Right lobe of liver (tissue), 6 donors: ENCODE measurements at regions not wholly inside any gene's neighbourhood (a gene's known extent, or its start where the extent isn't known, plus 50 kb on each side); places are given as distances from the start of the nearest gene placed in this dataset.

Source experiments
- ATAC-seq, 4 donors: fragments of 200-7000 bp; cut with Tn5 transposase; one replicate each; pipeline ENCODE4 v1.9.1; 2020; ENCODE audit warnings: mild to moderate bottlenecking in 4 of 4, moderate library complexity in 4 of 4
- DNase-seq, 3 donors: peaks; one replicate each; pipeline ENCODE4 v3.0.0-alpha.2; 2020
- H3K27ac ChIP-seq, 3 donors: fragments of 200-600 bp; one replicate each; pipeline ENCODE4 v1.8.0; 2022
- H3K27me3 ChIP-seq, 2 donors: fragments of 200-600 bp; one replicate each; pipeline ENCODE4 v1.8.0; 2022
- H3K36me3 ChIP-seq, 4 donors: fragments of 200-600 bp; sonication (generic) in 1 of 4; one replicate each; pipeline versions ENCODE4 v1.5.1 to v1.8.0; 2017 to 2022; ENCODE audit warnings: control low read depth in 1 of 4
- H3K4me1 ChIP-seq, 4 donors: fragments of 200-600 bp; sonication (generic) in 1 of 4; one replicate each; pipeline versions ENCODE4 v1.5.1 to v1.8.0; 2017 to 2022; ENCODE audit warnings: control low read depth in 1 of 4
- H3K4me3 ChIP-seq, 3 donors: fragments of 200-600 bp; one replicate each; pipeline ENCODE4 v1.8.0; 2022
- H3K9me3 ChIP-seq, 4 donors: fragments of 200-600 bp; sonication (generic) in 1 of 4; one replicate each; pipeline versions ENCODE4 v1.5.1 to v1.8.0; 2017 to 2022; ENCODE audit warnings: control low read depth in 1 of 4
- POLR2A ChIP-seq: fragments of 450-650 bp; IDR thresholded peaks from one replicate; pipeline ENCODE4 v1.6.1; 2017; ENCODE audit warnings: antibody characterized with exemption, mild to moderate bottlenecking
- WGBS: methylation state at CpG from one replicate; pipeline ENCODE4 v1.1.6; 2018; ENCODE audit warnings: low coverage, low lambda C conversion rate; ENCODE audit not compliant: insufficient coverage; ENCODE audit errors: missing lambda C conversion rate; 5-methylcytosine and 5-hydroxymethylcytosine counted together
- intact Hi-C, 2 donors: fragments of 100-400 bp; cut with DNase I; formaldehyde crosslinking; loops; one replicate each; pipeline versions ENCODE4 v1.11.2 to v1.14.1; 2022
- TF ChIP-seq, protein P1 (sequence below), 4 donors: fragments of 200-600 bp in 3 of 4; fragments of 450-650 bp in 1 of 4; IDR thresholded peaks; one replicate each; pipeline versions ENCODE4 v1.5.1 to v1.8.0; 2016 to 2022; ENCODE audit warnings: antibody characterized with exemption in 4 of 4, mild to moderate bottlenecking in 2 of 4
- donor health status: DM: no; HTN: yes; CAD: no.
- donor health status: DM: no; HTN: no; CAD: no.
- donor health status: DM: no; HTN: no; CAD: no.
- donor health status: DM: no; HTN: yes; CAD: no.
- donor health status: DM: no; HTN: yes; CAD: no.

DNA sequence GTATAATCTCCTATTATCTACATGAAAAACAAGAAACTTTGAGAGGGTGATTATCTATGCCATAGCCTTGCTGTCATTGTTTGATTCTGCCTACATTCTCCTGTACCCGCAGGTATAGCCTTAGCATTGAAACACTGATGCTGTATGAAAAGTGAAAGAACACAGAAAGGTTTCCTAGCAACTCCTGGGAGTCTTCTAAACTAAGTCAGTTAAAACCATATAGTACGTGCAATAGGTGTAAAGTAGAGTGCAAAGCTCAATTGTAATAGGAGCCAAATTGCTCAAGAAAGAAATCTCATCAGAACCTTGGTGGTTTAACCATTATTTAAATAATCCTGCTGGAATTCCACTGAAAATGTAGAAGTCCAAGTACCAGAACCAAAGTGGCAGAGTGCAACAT is 489.7 kb downstream of the PCDH10 start:
- H3K4me1 ChIP-seq = no peaks in the 10 kb centered on the region
- no peak for DNase-seq
- intact Hi-C loops = no loop called here
- no peaks in the 10 kb centered on the region for H3K9me3 ChIP-seq
- no peak overlapping the region for H3K27ac ChIP-seq
- no peak overlapping the region for H3K4me3 ChIP-seq
- 34% methylated on average over 2 of the region's 2 CpGs for WGBS
- ATAC-seq = no peak
- no peaks in the 10 kb centered on the region for H3K27me3 ChIP-seq
- H3K36me3 ChIP-seq = no peaks in the 10 kb centered on the region
- TF ChIP-seq, protein P1, sequence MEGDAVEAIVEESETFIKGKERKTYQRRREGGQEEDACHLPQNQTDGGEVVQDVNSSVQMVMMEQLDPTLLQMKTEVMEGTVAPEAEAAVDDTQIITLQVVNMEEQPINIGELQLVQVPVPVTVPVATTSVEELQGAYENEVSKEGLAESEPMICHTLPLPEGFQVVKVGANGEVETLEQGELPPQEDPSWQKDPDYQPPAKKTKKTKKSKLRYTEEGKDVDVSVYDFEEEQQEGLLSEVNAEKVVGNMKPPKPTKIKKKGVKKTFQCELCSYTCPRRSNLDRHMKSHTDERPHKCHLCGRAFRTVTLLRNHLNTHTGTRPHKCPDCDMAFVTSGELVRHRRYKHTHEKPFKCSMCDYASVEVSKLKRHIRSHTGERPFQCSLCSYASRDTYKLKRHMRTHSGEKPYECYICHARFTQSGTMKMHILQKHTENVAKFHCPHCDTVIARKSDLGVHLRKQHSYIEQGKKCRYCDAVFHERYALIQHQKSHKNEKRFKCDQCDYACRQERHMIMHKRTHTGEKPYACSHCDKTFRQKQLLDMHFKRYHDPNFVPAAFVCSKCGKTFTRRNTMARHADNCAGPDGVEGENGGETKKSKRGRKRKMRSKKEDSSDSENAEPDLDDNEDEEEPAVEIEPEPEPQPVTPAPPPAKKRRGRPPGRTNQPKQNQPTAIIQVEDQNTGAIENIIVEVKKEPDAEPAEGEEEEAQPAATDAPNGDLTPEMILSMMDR (IDR thresholded peaks at IDR 0.05) = no peak
- no peak for TF ChIP-seq POLR2A

DNA sequence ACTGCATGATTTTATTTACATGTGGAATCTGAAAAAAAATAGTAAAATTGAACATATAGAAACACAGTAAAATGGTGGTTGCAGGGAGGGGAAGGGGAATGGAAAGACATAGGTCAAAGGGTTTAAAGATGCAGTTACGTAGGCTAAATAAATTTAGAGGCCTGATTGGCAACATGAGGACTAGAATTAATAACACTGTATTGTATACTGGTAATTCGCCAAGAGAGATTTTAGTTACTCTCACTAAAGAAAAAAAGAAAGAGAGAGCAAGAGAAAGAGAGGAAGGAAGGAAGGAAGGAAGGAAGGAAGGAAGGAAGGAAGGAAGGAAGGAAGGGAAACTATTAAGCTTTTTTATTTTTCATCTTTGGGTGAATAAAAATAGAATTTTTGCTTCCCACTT is 488.1 kb downstream of the PCDH10 start:
- no peaks in the 10 kb centered on the region for H3K27me3 ChIP-seq
- no peak for ATAC-seq

DNA sequence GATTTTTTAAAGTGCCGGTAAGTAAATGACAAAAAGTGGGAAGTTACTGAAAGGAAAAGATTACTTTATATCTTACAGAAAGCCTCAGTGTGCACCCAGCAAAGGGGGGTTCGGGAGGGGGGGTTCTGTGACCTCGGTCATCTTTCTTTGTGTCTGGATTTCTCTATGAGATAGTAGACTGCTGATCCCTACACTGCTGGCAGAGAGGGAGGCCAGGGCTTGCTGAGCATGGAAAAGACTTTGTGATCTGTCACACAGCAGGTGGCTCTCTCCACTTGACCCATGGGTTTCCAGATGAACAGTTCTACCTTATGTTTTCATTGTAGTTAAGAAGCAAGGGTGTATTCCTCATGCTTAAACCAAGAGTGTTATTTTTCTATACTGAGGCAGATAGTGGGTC is 475.6 kb downstream of the PCDH10 start:
- Histone ChIP-seq H3K4me1 (no peaks in the 10 kb centered on the region), H3K36me3 (no peaks in the 10 kb centered on the region), H3K27me3 (no peaks in the 10 kb centered on the region), H3K4me3 (no peak overlapping the region), H3K27ac (no peak overlapping the region), H3K9me3 (no peaks in the 10 kb centered on the region)
- intact Hi-C loops = no loop called here
- peak in 1 of 4 donors; percentile 22 for ATAC-seq
- TF ChIP-seq, protein P1 (IDR thresholded peaks at IDR 0.05) = no peak
- no peak for TF ChIP-seq POLR2A
- 3% methylated on average over 3 of the region's 3 CpGs for WGBS
- no peak for DNase-seq

More for the DNA sequence above, 488.1 kb downstream of the PCDH10 start:
- Histone ChIP-seq H3K27ac (no peak overlapping the region), H3K9me3 (no peaks in the 10 kb centered on the region), H3K4me3 (no peak overlapping the region), H3K4me1 (no peaks in the 10 kb centered on the region), H3K36me3 (no peaks in the 10 kb centered on the region)
- DNase-seq = no peak
- intact Hi-C loops = no loop called here
- TF ChIP-seq, protein P1 (IDR thresholded peaks at IDR 0.05) = no peak
- no peak for TF ChIP-seq POLR2A
- 50% methylated on average over 2 of the region's 2 CpGs for WGBS

DNA sequence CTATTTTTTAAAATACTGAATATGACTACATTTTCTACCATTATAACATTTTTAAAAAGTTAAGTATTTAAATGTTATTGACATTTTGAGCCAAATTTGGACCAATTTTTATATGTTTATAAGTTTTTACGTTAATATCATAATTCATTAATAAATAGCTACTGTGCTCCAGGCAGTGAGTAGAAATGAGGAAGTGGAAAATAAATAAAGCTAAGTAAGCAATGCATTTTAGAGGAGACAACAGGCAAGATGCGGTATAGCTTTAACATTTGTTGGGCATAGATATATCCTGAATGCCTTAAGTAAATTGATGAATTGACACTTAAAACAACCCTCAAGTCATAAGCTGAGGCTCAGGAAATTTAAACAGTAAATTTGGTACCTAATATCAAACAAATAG is 474.8 kb downstream of the PCDH10 start:
- H3K36me3 ChIP-seq = no peaks in the 10 kb centered on the region
- H3K4me1 ChIP-seq = no peaks in the 10 kb centered on the region
- 22% methylated on average over 2 of the region's 2 CpGs for WGBS
- DNase-seq (no peak), ATAC-seq (no peak)
- no peak overlapping the region for H3K27ac ChIP-seq
- H3K27me3 ChIP-seq = no peaks in the 10 kb centered on the region
- no peak for TF ChIP-seq POLR2A
- TF ChIP-seq, protein P1 (IDR thresholded peaks at IDR 0.05) = no peak
- no peaks in the 10 kb centered on the region for H3K9me3 ChIP-seq
- intact Hi-C loops = no loop called here
- no peak overlapping the region for H3K4me3 ChIP-seq

DNA sequence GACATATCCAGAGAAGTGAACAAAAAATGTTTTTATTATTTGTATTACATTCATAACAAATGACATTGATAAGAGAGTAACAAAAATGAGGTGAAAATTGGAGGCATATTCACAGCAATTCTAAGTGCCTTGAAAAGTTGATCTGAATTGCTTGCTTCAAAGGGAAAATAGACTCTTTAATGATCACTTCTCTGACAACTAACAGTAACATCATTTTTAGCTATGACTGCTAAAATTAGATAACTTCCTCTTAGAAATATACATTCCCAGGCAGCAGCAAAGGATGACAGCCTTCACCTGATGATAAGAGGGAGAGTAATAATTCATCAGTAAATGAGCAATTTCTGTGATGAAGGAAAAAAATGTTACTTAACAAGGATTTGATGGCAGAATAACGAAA is 472.5 kb downstream of the PCDH10 start:
- Histone ChIP-seq H3K4me3 (no peak overlapping the region), H3K27me3 (no peaks in the 10 kb centered on the region), H3K4me1 (no peaks in the 10 kb centered on the region), H3K27ac (no peak overlapping the region), H3K36me3 (no peaks in the 10 kb centered on the region), H3K9me3 (no peaks in the 10 kb centered on the region)
- TF ChIP-seq POLR2A = no peak
- TF ChIP-seq, protein P1 (IDR thresholded peaks at IDR 0.05) = no peak
- DNase-seq = no peak
- no peak for ATAC-seq
- intact Hi-C loops = no loop called here
- WGBS = 29% methylated on average over 1 of the region's 1 CpG
